Stimulated activated CD8-positive, alpha-beta memory T cell treated with anti-CD3 and anti-CD28 coated beads, Interleukin-7, amount 100 ng/mL, for 4 hours (primary cell): ENCODE measurements at regions not wholly inside any gene's neighbourhood (a gene's known extent, or its start where the extent isn't known, plus 50 kb on each side); places are given as distances from the start of the nearest gene placed in this dataset.

Source experiments
- DNase-seq, 2 donors: peaks; one replicate each; pipeline ENCODE4 v3.0.0-alpha.2; 2020; ENCODE audit warnings: low read depth in 2 of 2

- DNase-seq = no peak
These were observed 1123.9 kb downstream of the NLGN4Y start for GRCh38 chrY:15648198-15648597.

DNA sequence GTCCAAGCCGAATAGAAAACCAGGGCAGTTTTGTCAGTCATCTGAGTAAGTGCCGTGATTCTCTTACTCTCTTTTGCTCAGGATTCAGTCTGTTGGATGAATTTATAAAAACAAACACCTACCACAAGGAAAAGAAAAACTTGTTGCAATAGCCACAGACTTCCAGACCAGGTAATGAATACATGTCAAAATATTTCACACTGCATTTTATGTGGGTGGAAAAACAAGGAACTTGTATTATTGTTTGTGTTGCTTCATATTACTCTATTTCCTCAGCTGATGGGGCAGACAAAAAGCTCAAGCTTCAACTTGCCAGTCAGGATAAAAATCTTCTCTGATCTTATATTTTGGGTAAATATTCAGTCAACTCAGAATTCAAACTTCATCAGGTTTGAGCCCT lies 1125.7 kb downstream of the NLGN4Y start:
- DNase-seq = no peak

GRCh38 chrY:15688531-15688930 lies 1164.2 kb downstream of the NLGN4Y start:
- no peak for DNase-seq

DNA sequence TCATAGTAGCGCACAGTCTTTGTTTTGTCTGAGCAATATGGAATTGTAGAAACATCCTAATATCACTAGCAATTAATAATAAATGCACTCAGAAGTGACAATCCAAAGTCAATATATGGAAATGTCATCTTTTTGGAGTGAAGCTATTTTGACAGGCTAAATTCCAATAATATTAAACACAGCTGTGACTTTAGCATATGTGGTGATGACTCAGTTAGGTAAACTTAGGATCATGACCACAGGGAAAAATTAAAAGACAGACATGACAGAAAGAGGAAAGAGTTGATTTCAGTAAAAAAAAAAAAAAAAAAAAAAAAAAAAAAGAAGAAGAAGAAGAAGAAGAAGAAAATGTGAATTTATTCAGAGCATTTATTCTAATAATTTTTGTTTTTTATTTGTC lies 1165.7 kb downstream of the NLGN4Y start:
- DNase-seq = no peak

- DNase-seq = no peak
These were observed 1177.8 kb downstream of the NLGN4Y start for GRCh38 chrY:15702131-15702530.

GRCh38 chrY:15704906-15705305 lies 1180.6 kb downstream of the NLGN4Y start:
- DNase-seq = no peak

- DNase-seq = no peak
These were observed 1225.5 kb downstream of the NLGN4Y start for GRCh38 chrY:15749533-15750433.

DNA sequence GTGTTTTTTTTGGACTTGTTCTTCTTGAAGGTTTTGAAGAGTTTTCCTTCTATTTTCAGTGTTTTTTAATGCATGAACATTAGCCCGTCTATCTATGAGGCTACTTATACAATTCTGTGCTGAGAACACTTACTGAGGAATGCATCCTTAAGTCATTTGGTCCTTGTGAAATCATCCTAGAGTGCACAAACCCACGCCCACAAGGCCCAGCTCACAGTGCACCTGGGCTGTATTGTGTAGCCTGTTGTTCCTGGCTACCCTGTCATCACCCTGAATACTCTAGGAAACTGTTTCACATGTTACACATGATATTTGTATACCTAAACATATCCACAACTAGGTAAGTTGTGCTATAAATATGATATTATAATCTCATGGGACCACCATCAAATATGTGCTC lies 1226.7 kb downstream of the NLGN4Y start:
- DNase-seq = no peak

GRCh38 chrY:15756266-15756665 lies 1231.9 kb downstream of the NLGN4Y start:
- DNase-seq = no peak

DNA sequence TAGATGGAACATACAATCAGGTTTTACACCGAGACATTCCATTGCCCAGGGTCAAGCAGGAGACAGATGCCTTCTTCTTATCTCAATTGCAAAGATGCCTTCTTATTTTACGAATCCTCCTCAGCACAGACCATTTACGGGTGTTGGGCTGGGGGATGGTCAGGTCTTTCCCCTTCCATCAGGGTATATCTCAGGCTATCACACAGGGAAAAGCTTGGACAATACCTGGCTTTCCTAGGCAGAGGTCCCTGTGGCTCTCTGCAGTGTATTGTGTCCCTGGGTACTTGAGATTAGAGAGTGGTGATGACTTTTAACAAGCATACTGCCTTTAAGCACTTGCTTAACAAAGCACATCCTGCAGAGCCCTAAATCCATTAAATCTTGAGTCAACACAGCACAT lies 1249.2 kb downstream of the NLGN4Y start:
- no peak for DNase-seq

DNA sequence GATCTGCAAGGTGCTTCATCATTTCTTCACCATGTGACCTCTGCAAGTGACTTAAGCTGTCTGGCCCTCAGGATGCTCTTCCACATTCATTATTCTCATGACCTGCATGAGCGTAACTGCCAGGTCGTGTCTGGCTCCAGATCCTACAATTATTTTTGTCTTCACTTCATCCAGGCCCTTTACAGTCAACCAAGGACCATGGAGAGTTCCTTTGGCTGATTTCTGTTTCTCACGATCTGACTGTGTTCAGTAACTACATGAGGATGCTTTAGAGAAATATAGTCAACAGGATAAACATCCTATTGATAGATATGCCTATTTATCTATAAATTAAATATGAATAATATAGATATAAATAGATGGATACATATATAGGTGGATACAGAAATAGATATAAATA lies 1251.6 kb downstream of the NLGN4Y start:
- DNase-seq = no peak

- DNase-seq = no peak
These were observed 1255.6 kb downstream of the NLGN4Y start for GRCh38 chrY:15779891-15780290.

- no peak for DNase-seq
These were observed 1275.7 kb downstream of the NLGN4Y start for GRCh38 chrY:15800021-15800420.

- DNase-seq = no peak
These were observed 1281.7 kb downstream of the NLGN4Y start for GRCh38 chrY:15805985-15806384.

GRCh38 chrY:15814241-15814640 lies 1289.9 kb downstream of the NLGN4Y start:
- no peak for DNase-seq
